ENCODE measurements at regions not wholly inside any gene's neighbourhood (a gene's known extent, or its start where the extent isn't known, plus 50 kb on each side); places are given as distances from the start of the nearest gene placed in this dataset.

GRCh38 chr4:65839164-65839931, 169.1 kb upstream of the EPHA5 start:
- Histone ChIP-seq H3K4me3 (no peak overlapping the region), H3K4me1 (replicated peaks in 1 of 2) (peaks cover 0 to 15% of the 10 kb centered on the region in 2 donors), H3K27ac (no peak overlapping the region)
- in situ Hi-C loops (cut with MboI; ENCODE audit: low pct_unique_long_range_greater_than_20kb in 2 of 9, low sequenced_read_pairs in 9 of 9, unreplicated experiment in 9 of 9): no loop called here
- ATAC-seq (replicated peaks in 6 of 8): peak in 5 of 8 experiments; percentile 53 to 97 (median 83)
- 0 to 87% (median 50%) methylated on average over 1 to 2 of the region's 2 CpGs; no CpG with 5 or more reads in 1 of the 10 experiments for WGBS, 10 experiments

GRCh38 chr4:65834707-65835106, 164.4 kb upstream of the EPHA5 start:
- Histone ChIP-seq H3K4me1 (replicated peaks in 1 of 2) (peaks cover 0 to 13% of the 10 kb centered on the region in 2 donors), H3K4me3 (no peak overlapping the region), H3K27ac (no peak overlapping the region)
- ATAC-seq (replicated peaks in 6 of 8): no peak
- in situ Hi-C loops (cut with MboI; ENCODE audit: low pct_unique_long_range_greater_than_20kb in 2 of 9, low sequenced_read_pairs in 9 of 9, unreplicated experiment in 9 of 9): no loop called here

- Histone ChIP-seq H3K27ac (no peak overlapping the region), H3K4me1 (replicated peaks in 1 of 2) (no peaks in the 10 kb centered on the region), H3K4me3 (no peak overlapping the region)
- WGBS, 10 experiments: 7 to 94% (median 75%) methylated on average over 2 to 6 of the region's 6 CpGs
- in situ Hi-C loops (cut with MboI; ENCODE audit: low pct_unique_long_range_greater_than_20kb in 2 of 9, low sequenced_read_pairs in 9 of 9, unreplicated experiment in 9 of 9): no loop called here
- ATAC-seq (replicated peaks in 6 of 8): no peak
These were observed 161.5 kb upstream of the EPHA5 start for GRCh38 chr4:65831828-65832227.

- in situ Hi-C loops (cut with MboI; ENCODE audit: low pct_unique_long_range_greater_than_20kb in 2 of 9, low sequenced_read_pairs in 9 of 9, unreplicated experiment in 9 of 9): no loop called here
- 8 to 88% (median 77%) methylated on average over 1 to 2 of the region's 2 CpGs; no CpG with 5 or more reads in 1 of the 10 experiments for WGBS, 10 experiments
- Histone ChIP-seq H3K27ac (no peak overlapping the region), H3K4me3 (no peak overlapping the region), H3K4me1 (replicated peaks in 1 of 2) (no peaks in the 10 kb centered on the region)
- ATAC-seq (replicated peaks in 6 of 8): peak in 6 of 8 experiments; percentile 33 to 80 (median 72)
These were observed 154.9 kb upstream of the EPHA5 start for GRCh38 chr4:65825116-65825753.

- H3K27ac ChIP-seq: no peak overlapping the region
- 0 to 100% (median 83%) methylated on average over 1 of the region's 1 CpG; no CpG with 5 or more reads in 1 of the 10 experiments for WGBS, 10 experiments
- H3K4me1 ChIP-seq (replicated peaks in 1 of 2): no peaks in the 10 kb centered on the region
- in situ Hi-C loops (cut with MboI; ENCODE audit: low pct_unique_long_range_greater_than_20kb in 2 of 9, low sequenced_read_pairs in 9 of 9, unreplicated experiment in 9 of 9): no loop called here
- ATAC-seq (replicated peaks in 6 of 8): no peak
- H3K4me3 ChIP-seq: no peak overlapping the region
These were observed 148.9 kb upstream of the EPHA5 start for GRCh38 chr4:65819192-65819591.

GRCh38 chr4:65805936-65806335, 135.6 kb upstream of the EPHA5 start:
- in situ Hi-C loops (cut with MboI; ENCODE audit: low pct_unique_long_range_greater_than_20kb in 2 of 9, low sequenced_read_pairs in 9 of 9, unreplicated experiment in 9 of 9): no loop called here
- Histone ChIP-seq H3K27ac (no peak overlapping the region), H3K4me1 (replicated peaks in 1 of 2) (no peaks in the 10 kb centered on the region), H3K4me3 (no peak overlapping the region)
- no peak for ATAC-seq (replicated peaks in 6 of 8)

GRCh38 chr4:65799513-65799912, 129.2 kb upstream of the EPHA5 start:
- H3K4me1 ChIP-seq (replicated peaks in 1 of 2): no peaks in the 10 kb centered on the region

GRCh38 chr4:65798498-65799127, 128.3 kb upstream of the EPHA5 start:
- no peaks in the 10 kb centered on the region for H3K4me1 ChIP-seq (replicated peaks in 1 of 2)
- WGBS, 10 experiments: 0 to 100% (median 66%) methylated on average over 1 to 2 of the region's 2 CpGs; no CpG with 5 or more reads in 4 of the 10 experiments
- in situ Hi-C loops (cut with MboI; ENCODE audit: low pct_unique_long_range_greater_than_20kb in 2 of 9, low sequenced_read_pairs in 9 of 9, unreplicated experiment in 9 of 9): no loop called here
- H3K27ac ChIP-seq: no peak overlapping the region
- no peak overlapping the region for H3K4me3 ChIP-seq
- no peak for ATAC-seq (replicated peaks in 6 of 8)

More at GRCh38 chr4:65799513-65799912, 129.2 kb upstream of the EPHA5 start:
- Histone ChIP-seq H3K27ac (no peak overlapping the region), H3K4me3 (no peak overlapping the region)
- 21 to 96% (median 89%) methylated on average over 1 to 14 of the region's 14 CpGs; no CpG with 5 or more reads in 1 of the 10 experiments for WGBS, 10 experiments
- in situ Hi-C loops (cut with MboI; ENCODE audit: low pct_unique_long_range_greater_than_20kb in 2 of 9, low sequenced_read_pairs in 9 of 9, unreplicated experiment in 9 of 9): no loop called here
- no peak for ATAC-seq (replicated peaks in 6 of 8)

GRCh38 chr4:65791812-65792308, 121.6 kb upstream of the EPHA5 start:
- Histone ChIP-seq H3K4me1 (replicated peaks in 1 of 2) (peaks cover 8 to 10% of the 10 kb centered on the region in 2 donors), H3K27ac (peak overlapping the region in 1 of 2 donors; percentile 47), H3K4me3 (no peak overlapping the region)
- ATAC-seq (replicated peaks in 6 of 8): peak in 6 of 8 experiments; percentile 23 to 89 (median 72)
- in situ Hi-C loops (cut with MboI; ENCODE audit: low pct_unique_long_range_greater_than_20kb in 2 of 9, low sequenced_read_pairs in 9 of 9, unreplicated experiment in 9 of 9): no loop called here
- 0 to 83% (median 30%) methylated on average over 1 to 5 of the region's 5 CpGs for WGBS, 10 experiments

- in situ Hi-C loops (cut with MboI; ENCODE audit: low pct_unique_long_range_greater_than_20kb in 2 of 9, low sequenced_read_pairs in 9 of 9, unreplicated experiment in 9 of 9): no loop called here
- no peak for ATAC-seq (replicated peaks in 6 of 8)
- Histone ChIP-seq H3K27ac (no peak overlapping the region), H3K4me3 (no peak overlapping the region), H3K4me1 (replicated peaks in 1 of 2) (peaks cover 8 to 10% of the 10 kb centered on the region in 2 donors)
- WGBS, 10 experiments: 0 to 100% (median 42%) methylated on average over 1 of the region's 1 CpG; no CpG with 5 or more reads in 2 of the 10 experiments
These were observed 121.0 kb upstream of the EPHA5 start for GRCh38 chr4:65791111-65791811.

- WGBS, 10 experiments: 0 to 93% (median 25%) methylated on average over 1 to 2 of the region's 2 CpGs; no CpG with 5 or more reads in 4 of the 10 experiments
- in situ Hi-C loops (cut with MboI; ENCODE audit: low pct_unique_long_range_greater_than_20kb in 2 of 9, low sequenced_read_pairs in 9 of 9, unreplicated experiment in 9 of 9): no loop called here
These were observed 119.5 kb upstream of the EPHA5 start for GRCh38 chr4:65789805-65790204.

GRCh38 chr4:65789341-65789740, 119.1 kb upstream of the EPHA5 start:
- in situ Hi-C loops (cut with MboI; ENCODE audit: low pct_unique_long_range_greater_than_20kb in 2 of 9, low sequenced_read_pairs in 9 of 9, unreplicated experiment in 9 of 9): no loop called here
- peaks cover 8 to 10% of the 10 kb centered on the region in 2 donors for H3K4me1 ChIP-seq (replicated peaks in 1 of 2)
- no peak overlapping the region for H3K4me3 ChIP-seq
- H3K27ac ChIP-seq: no peak overlapping the region
- ATAC-seq (replicated peaks in 6 of 8): no peak
- WGBS, 10 experiments: 0 to 100% (median 93%) methylated on average over 1 to 2 of the region's 2 CpGs; no CpG with 5 or more reads in 2 of the 10 experiments

More at GRCh38 chr4:65789805-65790204, 119.5 kb upstream of the EPHA5 start:
- Histone ChIP-seq H3K27ac (no peak overlapping the region), H3K4me3 (no peak overlapping the region), H3K4me1 (replicated peaks in 1 of 2) (peaks cover 8 to 10% of the 10 kb centered on the region in 2 donors)
- no peak for ATAC-seq (replicated peaks in 6 of 8)

All from motor neuron (in vitro differentiated cells).